Nephron (organoid): ENCODE measurements at regions not wholly inside any gene's neighbourhood (a gene's known extent, or its start where the extent isn't known, plus 50 kb on each side); places are given as distances from the start of the nearest gene placed in this dataset.
A peak's percentile ranks its signal among the peaks of the same experiment; 100 is the strongest.
"Not testable (repeated sequence)": the region's sequence is repeated elsewhere in the genome, so short reads cannot be mapped to it uniquely, and the experiment has no call there.

ENCODE experiments used
- H3K27ac Mint-ChIP-seq, 3 experiments: 2 replicates each; pipeline ENCODE4 v1.8.0; 2020; ENCODE audit warnings: mixed read lengths in 3 of 3, mild to moderate bottlenecking in 2 of 3, moderate library complexity in 1 of 3
- H3K27me3 Mint-ChIP-seq: 2 replicates; pipeline ENCODE4 v1.8.0; 2021; ENCODE audit warnings: low read depth, mild to moderate bottlenecking, moderate library complexity, mixed read lengths
- H3K36me3 Mint-ChIP-seq: 2 replicates; pipeline ENCODE4 v1.8.0; 2020; ENCODE audit warnings: low read depth, mixed read lengths
- H3K4me1 Mint-ChIP-seq: 2 replicates; pipeline ENCODE4 v1.8.0; 2020; ENCODE audit warnings: mixed read lengths
- H3K4me3 Mint-ChIP-seq, 3 experiments: 2 replicates each; pipeline ENCODE4 v1.8.0; 2020; ENCODE audit warnings: mild to moderate bottlenecking in 3 of 3, mixed read lengths in 3 of 3, moderate library complexity in 2 of 3
- H3K9me3 Mint-ChIP-seq: 2 replicates; pipeline ENCODE4 v1.8.0; 2020; ENCODE audit warnings: mixed read lengths
- TF ChIP-seq, protein P1 (sequence below), 3 experiments: fragments of 200-600 bp; sonication (generic); IDR thresholded peaks; one replicate each; pipeline ENCODE4 v1.5.0; 2021; ENCODE audit warnings: antibody characterized with exemption in 3 of 3; ENCODE audit not compliant: unreplicated experiment in 3 of 3

DNA sequence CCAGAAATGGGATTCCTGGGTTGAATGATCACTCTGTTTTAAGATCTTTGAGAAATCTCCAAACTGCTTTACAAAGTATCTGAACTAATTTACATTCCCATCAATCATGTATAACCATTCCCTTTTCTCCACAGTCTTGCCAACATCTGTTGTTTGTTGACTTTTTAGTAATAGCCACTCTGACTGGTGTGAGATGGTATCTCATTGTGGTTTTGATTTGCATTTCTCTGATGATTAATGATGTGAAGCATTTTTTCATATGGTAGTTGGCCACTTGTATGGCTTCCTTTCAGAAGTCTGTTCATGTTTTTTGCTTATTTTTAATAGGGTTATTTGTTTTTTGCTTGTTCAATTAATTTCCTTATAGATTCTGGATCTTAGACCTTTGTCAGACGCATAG lies 211.8 kb upstream of the AVPR1A start:
- no peaks in the 10 kb centered on the region for H3K4me1 Mint-ChIP-seq
- TF ChIP-seq, protein P1, sequence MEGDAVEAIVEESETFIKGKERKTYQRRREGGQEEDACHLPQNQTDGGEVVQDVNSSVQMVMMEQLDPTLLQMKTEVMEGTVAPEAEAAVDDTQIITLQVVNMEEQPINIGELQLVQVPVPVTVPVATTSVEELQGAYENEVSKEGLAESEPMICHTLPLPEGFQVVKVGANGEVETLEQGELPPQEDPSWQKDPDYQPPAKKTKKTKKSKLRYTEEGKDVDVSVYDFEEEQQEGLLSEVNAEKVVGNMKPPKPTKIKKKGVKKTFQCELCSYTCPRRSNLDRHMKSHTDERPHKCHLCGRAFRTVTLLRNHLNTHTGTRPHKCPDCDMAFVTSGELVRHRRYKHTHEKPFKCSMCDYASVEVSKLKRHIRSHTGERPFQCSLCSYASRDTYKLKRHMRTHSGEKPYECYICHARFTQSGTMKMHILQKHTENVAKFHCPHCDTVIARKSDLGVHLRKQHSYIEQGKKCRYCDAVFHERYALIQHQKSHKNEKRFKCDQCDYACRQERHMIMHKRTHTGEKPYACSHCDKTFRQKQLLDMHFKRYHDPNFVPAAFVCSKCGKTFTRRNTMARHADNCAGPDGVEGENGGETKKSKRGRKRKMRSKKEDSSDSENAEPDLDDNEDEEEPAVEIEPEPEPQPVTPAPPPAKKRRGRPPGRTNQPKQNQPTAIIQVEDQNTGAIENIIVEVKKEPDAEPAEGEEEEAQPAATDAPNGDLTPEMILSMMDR (IDR thresholded peaks at IDR 0.05; ENCODE audit: unreplicated experiment in 3 of 3) = no peak
- H3K27me3 Mint-ChIP-seq = no peaks in the 10 kb centered on the region
- H3K4me3 Mint-ChIP-seq = no peak overlapping the region
- no peaks in the 10 kb centered on the region for H3K36me3 Mint-ChIP-seq
- peaks cover 10% of the 10 kb centered on the region for H3K9me3 Mint-ChIP-seq
- H3K27ac Mint-ChIP-seq = no peak overlapping the region

DNA sequence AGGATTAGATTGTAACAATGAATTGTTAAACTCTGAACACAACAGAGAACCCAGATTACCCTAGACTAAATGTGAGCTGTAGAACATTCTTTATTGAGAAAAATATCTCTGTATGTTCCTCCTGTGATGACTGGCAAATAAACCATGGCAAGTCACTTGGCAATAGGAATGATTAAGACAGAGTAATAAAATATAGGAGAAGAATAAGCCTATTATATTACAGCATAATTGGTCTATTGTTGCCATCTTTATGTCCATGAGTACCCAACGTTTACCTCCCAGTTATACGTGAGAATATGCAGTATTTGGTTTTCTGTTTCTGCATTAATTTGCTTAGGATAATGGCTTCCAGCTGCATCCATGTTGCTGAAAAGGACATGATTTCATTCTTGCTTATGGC lies 211.2 kb upstream of the AVPR1A start:
- TF ChIP-seq, protein P1 (IDR thresholded peaks at IDR 0.05; ENCODE audit: unreplicated experiment in 3 of 3) = no peak
- Mint-ChIP-seq H3K4me3 (no peak overlapping the region), H3K9me3 (peaks cover 5% of the 10 kb centered on the region), H3K27ac (no peak overlapping the region), H3K36me3 (no peaks in the 10 kb centered on the region), H3K4me1 (no peaks in the 10 kb centered on the region), H3K27me3 (no peaks in the 10 kb centered on the region)

DNA sequence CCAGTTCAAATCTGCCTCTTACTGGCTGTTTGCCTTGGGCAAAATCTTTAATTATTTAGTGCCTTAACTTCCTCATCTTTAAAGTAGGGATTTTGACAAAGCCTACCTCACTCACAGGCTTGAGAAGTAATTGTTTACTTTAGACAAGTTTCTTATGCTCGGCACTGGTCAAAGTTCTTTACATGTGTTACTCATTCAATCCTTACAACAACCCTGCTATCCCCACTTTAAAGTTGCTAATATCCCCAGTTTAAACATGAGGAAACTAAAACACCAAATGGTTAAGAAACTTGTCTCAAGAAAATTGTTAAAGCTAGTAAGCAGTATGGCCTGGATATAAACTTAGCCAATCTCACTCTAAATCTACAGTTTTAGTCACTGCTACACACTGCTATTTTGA lies 204.0 kb upstream of the AVPR1A start:
- TF ChIP-seq, protein P1 (IDR thresholded peaks at IDR 0.05; ENCODE audit: unreplicated experiment in 3 of 3) = no peak
- H3K27ac Mint-ChIP-seq = peak overlapping the region in 2 of 3 experiments; percentile 9 to 80

DNA sequence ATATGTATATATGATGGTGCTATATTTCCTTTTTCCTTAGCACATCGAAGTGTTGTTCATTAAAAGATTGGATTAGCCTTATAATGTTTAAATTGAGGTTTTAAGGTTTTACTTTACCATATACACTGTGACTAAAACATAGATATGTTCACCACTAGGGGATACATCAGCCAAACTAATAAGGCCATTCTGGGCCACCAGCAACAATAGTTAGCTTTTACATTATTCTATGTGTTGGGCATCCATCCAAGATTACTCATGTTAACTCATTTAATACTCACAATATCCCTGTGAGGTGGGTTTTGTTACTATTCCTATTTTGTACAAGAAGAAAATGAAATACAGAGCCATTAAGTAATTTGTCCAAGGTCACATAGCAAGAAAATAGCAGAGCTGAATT lies 202.6 kb upstream of the AVPR1A start:
- Mint-ChIP-seq H3K9me3 (no peaks in the 10 kb centered on the region), H3K4me1 (no peaks in the 10 kb centered on the region), H3K27ac (peak overlapping the region in 2 of 3 experiments; percentile 18 to 66), H3K27me3 (no peaks in the 10 kb centered on the region), H3K36me3 (no peaks in the 10 kb centered on the region), H3K4me3 (no peak overlapping the region)
- TF ChIP-seq, protein P1 (IDR thresholded peaks at IDR 0.05; ENCODE audit: unreplicated experiment in 3 of 3) = peak in 1 of 3 experiments; percentile 17

More for the DNA sequence above, 204.0 kb upstream of the AVPR1A start:
- no peaks in the 10 kb centered on the region for H3K27me3 Mint-ChIP-seq
- no peaks in the 10 kb centered on the region for H3K9me3 Mint-ChIP-seq
- H3K4me1 Mint-ChIP-seq = no peaks in the 10 kb centered on the region
- H3K36me3 Mint-ChIP-seq = no peaks in the 10 kb centered on the region
- H3K4me3 Mint-ChIP-seq = no peak overlapping the region

DNA sequence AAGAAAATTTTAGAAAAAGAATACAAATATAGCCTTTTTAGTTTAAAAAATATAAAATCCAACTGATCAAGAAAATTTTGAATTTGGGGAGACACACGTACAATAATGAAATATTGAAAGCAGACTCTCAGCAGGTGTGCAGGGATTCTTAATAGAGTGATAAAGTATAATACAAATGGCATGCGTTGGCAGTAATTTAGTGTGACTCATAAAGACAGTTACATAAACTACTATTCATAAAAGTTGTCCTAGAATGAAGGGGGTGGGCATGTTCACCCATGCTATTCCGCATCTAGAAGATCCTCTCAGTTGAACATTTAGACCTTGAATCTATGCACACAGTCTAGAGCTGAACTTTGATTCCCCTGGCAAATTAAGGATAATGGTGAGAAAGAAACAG lies 200.4 kb upstream of the AVPR1A start:
- Mint-ChIP-seq H3K4me3 (no peak overlapping the region), H3K27ac (no peak overlapping the region), H3K4me1 (peaks cover 7% of the 10 kb centered on the region), H3K27me3 (no peaks in the 10 kb centered on the region), H3K36me3 (no peaks in the 10 kb centered on the region), H3K9me3 (no peaks in the 10 kb centered on the region)
- TF ChIP-seq, protein P1 (IDR thresholded peaks at IDR 0.05; ENCODE audit: unreplicated experiment in 3 of 3) = no peak

DNA sequence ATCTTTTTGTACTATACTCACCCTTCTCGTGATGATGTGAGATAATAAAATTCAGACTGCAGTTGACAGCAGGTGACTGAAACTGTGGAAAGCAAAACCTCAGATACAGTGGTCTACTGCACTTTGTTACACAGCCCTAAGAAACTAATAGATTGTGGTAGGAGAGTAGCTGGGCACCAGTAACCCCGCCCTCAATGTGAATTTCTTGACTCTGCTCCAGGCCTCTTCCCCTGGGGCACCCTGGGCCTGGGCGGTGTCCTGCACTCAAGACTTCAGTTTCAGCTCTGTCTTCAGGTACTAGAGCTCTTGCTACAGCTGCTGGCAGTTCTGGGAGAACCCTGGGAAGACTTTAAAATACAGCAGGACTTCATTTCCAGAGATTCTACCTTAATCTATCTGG lies 197.6 kb upstream of the AVPR1A start:
- Mint-ChIP-seq H3K4me1 (peaks cover 7% of the 10 kb centered on the region), H3K27ac (no peak overlapping the region), H3K36me3 (no peaks in the 10 kb centered on the region), H3K4me3 (no peak overlapping the region), H3K27me3 (no peaks in the 10 kb centered on the region), H3K9me3 (no peaks in the 10 kb centered on the region)
- TF ChIP-seq, protein P1 (IDR thresholded peaks at IDR 0.05; ENCODE audit: unreplicated experiment in 3 of 3) = no peak

DNA sequence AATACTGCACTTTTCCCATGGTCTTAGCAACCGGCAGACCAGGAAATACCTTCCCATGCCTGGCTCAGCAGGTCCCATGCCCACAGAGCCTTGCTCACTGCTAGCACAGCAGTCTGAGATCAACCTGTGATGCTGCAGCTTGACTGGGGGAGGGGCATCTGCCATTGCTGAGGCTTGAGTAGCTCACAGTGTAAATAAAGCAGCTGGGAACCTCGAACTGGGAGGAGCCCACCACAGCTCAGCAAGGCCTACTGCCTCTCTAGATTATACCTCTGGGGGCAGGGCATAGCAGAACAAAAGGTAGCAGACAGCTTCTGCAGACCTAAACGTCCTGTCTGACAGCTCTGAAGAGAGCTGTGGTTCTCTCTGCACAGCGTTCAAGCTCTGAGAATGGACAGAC lies 186.2 kb upstream of the AVPR1A start:
- H3K4me3 Mint-ChIP-seq, H3K4me1 Mint-ChIP-seq, H3K27ac Mint-ChIP-seq, H3K36me3 Mint-ChIP-seq, H3K27me3 Mint-ChIP-seq: not testable (repeated sequence)
- peaks cover 12% of the 10 kb centered on the region for H3K9me3 Mint-ChIP-seq
